ENCODE measurements at regions not wholly inside any gene's neighbourhood (a gene's known extent, or its start where the extent isn't known, plus 50 kb on each side); places are given as distances from the start of the nearest gene placed in this dataset.
A peak's percentile ranks its signal among the peaks of the same experiment; 100 is the strongest.

DNA sequence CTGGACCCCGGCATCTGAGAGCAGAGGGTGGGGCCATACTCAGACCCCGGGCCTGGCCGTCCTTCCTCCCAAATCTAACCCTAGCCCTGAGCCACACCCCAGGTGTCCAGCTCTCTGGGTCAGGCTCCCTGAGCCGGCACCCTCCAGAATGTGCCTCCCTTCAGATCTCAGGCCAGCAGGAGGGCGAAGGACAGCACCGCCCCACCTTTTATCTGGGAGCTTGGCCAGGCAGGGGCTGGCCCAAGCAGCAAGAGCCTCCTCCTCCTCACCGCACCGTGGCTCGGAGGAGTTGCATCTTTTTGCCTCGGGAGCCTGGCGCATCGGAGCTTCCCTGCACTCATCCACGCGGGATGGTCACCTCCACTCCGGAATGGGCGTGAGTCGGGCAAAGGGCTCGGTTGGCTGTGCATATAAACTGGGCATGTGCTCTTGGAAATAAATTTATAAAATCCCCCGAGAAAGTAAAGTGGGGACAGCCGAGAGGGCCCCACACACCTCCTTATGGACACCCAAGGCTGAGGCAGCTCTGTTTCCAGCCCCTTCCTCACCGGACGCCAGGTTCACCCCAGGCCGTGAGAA lies 69.1 kb upstream of the CTDP1 start:
- DNase-seq (no peak), ATAC-seq (ENCODE audit: insufficient read depth, low FRiP score) (no peak)
- H3K4me1 ChIP-seq (ENCODE audit: control insufficient read depth in 5 of 5, insufficient read depth in 5 of 5, low read length in 5 of 5): peaks cover 0 to 9% (median 0%) of the 10 kb centered on the region in 5 donors
- no peaks in the 10 kb centered on the region for H3K27me3 ChIP-seq (ENCODE audit: control insufficient read depth in 3 of 3, insufficient read depth in 3 of 3, low read length in 2 of 3)
- H3K9me3 ChIP-seq (ENCODE audit: control insufficient read depth in 4 of 4, insufficient read depth in 3 of 4, low read length in 3 of 4): peaks cover 0 to 2% (median 0%) of the 10 kb centered on the region in 4 donors
- TF ChIP-seq, protein P1, sequence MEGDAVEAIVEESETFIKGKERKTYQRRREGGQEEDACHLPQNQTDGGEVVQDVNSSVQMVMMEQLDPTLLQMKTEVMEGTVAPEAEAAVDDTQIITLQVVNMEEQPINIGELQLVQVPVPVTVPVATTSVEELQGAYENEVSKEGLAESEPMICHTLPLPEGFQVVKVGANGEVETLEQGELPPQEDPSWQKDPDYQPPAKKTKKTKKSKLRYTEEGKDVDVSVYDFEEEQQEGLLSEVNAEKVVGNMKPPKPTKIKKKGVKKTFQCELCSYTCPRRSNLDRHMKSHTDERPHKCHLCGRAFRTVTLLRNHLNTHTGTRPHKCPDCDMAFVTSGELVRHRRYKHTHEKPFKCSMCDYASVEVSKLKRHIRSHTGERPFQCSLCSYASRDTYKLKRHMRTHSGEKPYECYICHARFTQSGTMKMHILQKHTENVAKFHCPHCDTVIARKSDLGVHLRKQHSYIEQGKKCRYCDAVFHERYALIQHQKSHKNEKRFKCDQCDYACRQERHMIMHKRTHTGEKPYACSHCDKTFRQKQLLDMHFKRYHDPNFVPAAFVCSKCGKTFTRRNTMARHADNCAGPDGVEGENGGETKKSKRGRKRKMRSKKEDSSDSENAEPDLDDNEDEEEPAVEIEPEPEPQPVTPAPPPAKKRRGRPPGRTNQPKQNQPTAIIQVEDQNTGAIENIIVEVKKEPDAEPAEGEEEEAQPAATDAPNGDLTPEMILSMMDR (IDR thresholded peaks at IDR 0.05; ENCODE audit: control extremely low read depth, extremely low read depth): no peak
- no peak overlapping the region for H3K4me3 ChIP-seq
- H3K9ac ChIP-seq (ENCODE audit: insufficient read depth in 1 of 2, low read length in 2 of 2): no peak overlapping the region
- WGBS, 2 donors: 89 to 94% methylated on average over 23 of the region's 23 CpGs
- no peaks in the 10 kb centered on the region for H3K36me3 ChIP-seq (ENCODE audit: control insufficient read depth in 4 of 4, insufficient read depth in 4 of 4, low read length in 4 of 4)
- no peak overlapping the region for H3K27ac ChIP-seq (ENCODE audit: low read depth in 1 of 2, low read length in 1 of 2)

DNA sequence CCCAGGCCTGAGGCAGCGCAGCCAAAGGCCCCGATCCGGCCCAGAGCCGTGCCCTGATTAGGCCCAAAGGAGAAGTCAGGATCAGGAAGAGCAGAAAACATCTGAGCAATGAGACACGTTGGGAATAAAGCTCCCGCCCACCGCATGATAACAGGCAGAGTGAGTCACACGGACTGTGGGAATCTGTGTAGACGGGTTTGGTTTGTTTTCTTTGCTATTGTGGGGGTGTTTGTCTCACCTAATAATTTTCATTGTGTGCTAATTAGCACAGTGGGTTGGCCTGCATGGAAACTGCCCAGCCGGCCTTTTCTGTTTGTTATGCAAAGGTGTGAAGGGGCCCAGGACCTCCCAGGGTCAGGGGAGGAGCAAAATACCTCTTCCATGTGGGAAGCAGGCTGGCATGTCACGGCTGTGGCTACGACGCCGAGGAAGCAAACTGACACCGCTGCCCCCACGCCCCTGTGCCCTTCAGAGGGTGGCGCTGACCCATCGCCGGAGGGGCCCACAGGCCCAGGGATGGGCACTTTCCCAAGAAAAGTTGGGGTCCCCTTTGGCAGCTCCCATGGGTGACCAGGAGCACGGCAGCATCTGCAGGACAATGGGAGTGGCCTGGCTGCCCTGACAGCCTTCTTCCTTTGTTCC lies 68.4 kb upstream of the CTDP1 start:
- Histone ChIP-seq H3K27me3 (ENCODE audit: control insufficient read depth in 3 of 3, insufficient read depth in 3 of 3, low read length in 2 of 3) (no peaks in the 10 kb centered on the region), H3K36me3 (ENCODE audit: control insufficient read depth in 4 of 4, insufficient read depth in 4 of 4, low read length in 4 of 4) (no peaks in the 10 kb centered on the region), H3K9me3 (ENCODE audit: control insufficient read depth in 4 of 4, insufficient read depth in 3 of 4, low read length in 3 of 4) (peaks cover 0 to 2% (median 0%) of the 10 kb centered on the region in 4 donors), H3K9ac (ENCODE audit: insufficient read depth in 1 of 2, low read length in 2 of 2) (no peak overlapping the region), H3K4me1 (ENCODE audit: control insufficient read depth in 5 of 5, insufficient read depth in 5 of 5, low read length in 5 of 5) (peaks cover 0 to 9% (median 0%) of the 10 kb centered on the region in 5 donors), H3K4me3 (no peak overlapping the region), H3K27ac (ENCODE audit: low read depth in 1 of 2, low read length in 1 of 2) (no peak overlapping the region)
- 79 to 87% methylated on average over 20 of the region's 20 CpGs for WGBS, 2 donors
- ATAC-seq (ENCODE audit: insufficient read depth, low FRiP score) (no peak), DNase-seq (no peak)
- TF ChIP-seq, protein P1 (IDR thresholded peaks at IDR 0.05; ENCODE audit: control extremely low read depth, extremely low read depth): no peak

DNA sequence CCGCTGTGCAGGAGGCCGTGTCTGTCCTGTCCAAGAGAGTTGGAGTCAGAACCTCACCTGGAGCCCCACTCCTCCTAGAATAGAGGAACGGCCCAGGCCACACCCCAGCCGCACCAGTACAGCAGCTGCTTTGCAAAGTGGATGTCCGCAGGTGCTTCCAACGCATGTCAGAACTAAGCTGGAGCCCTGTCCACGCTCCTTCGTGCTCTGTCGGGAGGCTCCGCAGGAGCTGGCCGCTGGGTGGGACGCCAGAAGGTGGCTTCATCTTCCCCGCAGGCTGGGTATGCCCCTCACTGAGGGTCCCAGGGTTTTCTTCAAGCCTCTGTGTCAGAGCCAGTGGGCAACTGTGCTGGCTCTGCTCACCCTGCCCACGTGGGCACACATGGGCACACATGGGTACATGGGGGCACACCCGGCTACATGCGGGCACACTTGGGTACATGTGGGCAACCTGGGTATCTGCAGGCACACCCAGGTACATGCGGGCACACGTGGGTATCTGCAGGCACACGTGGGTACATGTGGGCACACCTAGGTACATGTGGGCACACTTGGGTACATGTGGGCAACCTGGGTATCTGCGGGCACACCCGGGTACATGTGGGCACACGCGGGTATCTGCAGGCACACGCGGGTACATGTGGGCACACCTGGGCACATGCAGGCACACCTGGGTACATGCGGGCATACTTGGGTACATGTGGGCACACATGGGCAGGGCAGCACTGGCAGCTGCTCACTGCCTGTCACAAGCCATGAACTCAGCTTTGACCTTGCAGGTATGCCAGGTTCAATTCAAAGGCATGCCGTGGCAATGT lies 67.1 kb upstream of the CTDP1 start:
- peaks cover 0 to 2% (median 0%) of the 10 kb centered on the region in 4 donors for H3K9me3 ChIP-seq (ENCODE audit: control insufficient read depth in 4 of 4, insufficient read depth in 3 of 4, low read length in 3 of 4)
- no peak for ATAC-seq (ENCODE audit: insufficient read depth, low FRiP score)
- WGBS, 2 donors: 92 to 97% methylated on average over 27 of the region's 27 CpGs
- no peak overlapping the region for H3K9ac ChIP-seq (ENCODE audit: insufficient read depth in 1 of 2, low read length in 2 of 2)
- DNase-seq: peak in 1 of 3 donors; percentile 8
- H3K4me3 ChIP-seq: no peak overlapping the region
- TF ChIP-seq, protein P1 (IDR thresholded peaks at IDR 0.05; ENCODE audit: control extremely low read depth, extremely low read depth): no peak
- no peak overlapping the region for H3K27ac ChIP-seq (ENCODE audit: low read depth in 1 of 2, low read length in 1 of 2)
- H3K36me3 ChIP-seq (ENCODE audit: control insufficient read depth in 4 of 4, insufficient read depth in 4 of 4, low read length in 4 of 4): no peaks in the 10 kb centered on the region
- H3K4me1 ChIP-seq (ENCODE audit: control insufficient read depth in 5 of 5, insufficient read depth in 5 of 5, low read length in 5 of 5): peaks cover 0 to 4% (median 0%) of the 10 kb centered on the region in 5 donors
- no peaks in the 10 kb centered on the region for H3K27me3 ChIP-seq (ENCODE audit: control insufficient read depth in 3 of 3, insufficient read depth in 3 of 3, low read length in 2 of 3)

All from lung (tissue), 11 donors.